Activated CD4-positive, alpha-beta T cell treated with anti-CD3 and anti-CD28 coated beads, Interleukin-2, amount 10 ng/mL, durations not matched to agents 7 days and 5 days (primary cell): ENCODE measurements at regions not wholly inside any gene's neighbourhood (a gene's known extent, or its start where the extent isn't known, plus 50 kb on each side); places are given as distances from the start of the nearest gene placed in this dataset.

Source experiments
- CTCF ChIA-PET: fragments of 350-600 bp; sonication (Branson Sonifier 250); formaldehyde crosslinking; loops from one replicate; lab custom pipeline; 2021; ENCODE audit warnings: antibody characterized with exemption; lab: Charles Lee
- POLR2A ChIA-PET: fragments of 350-600 bp; sonication (Branson Sonifier 250); formaldehyde crosslinking; loops from one replicate; lab custom pipeline; 2021; ENCODE audit warnings: antibody characterized with exemption; lab: Charles Lee
- DNase-seq: peaks from one replicate; pipeline ENCODE4 v3.0.0-alpha.2; 2020
- H3K27ac Mint-ChIP-seq: one replicate; pipeline ENCODE4 v1.8.0; 2021; ENCODE audit warnings: mild to moderate bottlenecking, moderate library complexity, mixed read lengths
- H3K27me3 Mint-ChIP-seq: one replicate; pipeline ENCODE4 v1.8.0; 2021; ENCODE audit warnings: mixed read lengths
- H3K36me3 Mint-ChIP-seq: one replicate; pipeline ENCODE4 v1.8.0; 2021; ENCODE audit warnings: low read depth, mixed read lengths
- H3K4me1 Mint-ChIP-seq: one replicate; pipeline ENCODE4 v1.8.0; 2021; ENCODE audit warnings: mixed read lengths
- H3K4me3 Mint-ChIP-seq: one replicate; pipeline ENCODE4 v1.8.0; 2021; ENCODE audit warnings: mild to moderate bottlenecking, moderate library complexity, mixed read lengths
- H3K9me3 Mint-ChIP-seq: one replicate; pipeline ENCODE4 v1.8.0; 2021; ENCODE audit warnings: mixed read lengths

GRCh38 chr7:156219307-156220077 lies 407.2 kb upstream of the SHH start:
- ChIA-PET CTCF (no interaction called here), POLR2A (no interaction called here)
- Mint-ChIP-seq H3K4me1 (no peaks in the 10 kb centered on the region), H3K27me3 (no peaks in the 10 kb centered on the region), H3K36me3 (no peaks in the 10 kb centered on the region), H3K4me3 (no peak overlapping the region), H3K27ac (no peak overlapping the region), H3K9me3 (no peaks in the 10 kb centered on the region)
- no peak for DNase-seq

DNA sequence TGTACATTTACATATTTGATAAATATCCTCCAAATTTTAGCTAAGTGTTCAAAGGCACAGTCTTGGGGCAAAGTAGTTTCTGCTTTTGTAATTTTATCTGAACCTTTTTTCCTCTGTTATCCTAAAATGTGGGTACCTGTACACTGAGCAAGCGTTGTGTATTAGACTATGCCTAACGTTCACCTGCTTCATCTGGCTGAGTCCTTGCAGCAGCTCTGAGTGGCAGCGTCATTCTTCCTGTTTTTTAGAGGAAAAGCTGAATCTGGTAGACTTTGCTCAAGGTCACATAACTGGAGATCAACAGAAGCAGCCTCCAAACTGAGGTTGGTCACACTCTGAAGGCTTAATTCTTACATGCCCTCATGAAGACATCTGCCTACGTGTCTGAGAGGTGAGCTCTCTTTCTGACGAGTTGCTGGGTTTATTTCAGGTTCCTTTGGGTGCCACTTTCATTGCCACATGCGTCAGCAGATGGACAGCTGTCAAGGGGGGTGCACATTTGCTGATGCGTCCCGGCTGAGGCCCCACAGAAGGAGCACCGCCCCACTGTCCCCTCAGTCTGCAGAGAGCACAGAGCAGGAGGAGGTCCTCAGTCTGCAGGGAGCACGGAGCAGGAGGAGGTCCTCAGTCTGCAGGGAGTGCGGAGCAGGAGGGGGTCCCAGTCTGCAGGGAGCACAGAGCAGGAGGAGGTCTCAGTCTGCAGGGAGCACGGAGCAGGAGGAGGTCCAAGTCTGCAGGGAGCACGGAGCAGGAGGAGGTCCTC lies 406.5 kb upstream of the SHH start:
- Mint-ChIP-seq H3K27ac (no peak overlapping the region), H3K27me3 (no peaks in the 10 kb centered on the region), H3K4me1 (no peaks in the 10 kb centered on the region), H3K9me3 (no peaks in the 10 kb centered on the region), H3K36me3 (no peaks in the 10 kb centered on the region), H3K4me3 (no peak overlapping the region)
- CTCF ChIA-PET: no interaction called here
- POLR2A ChIA-PET: no interaction called here
- DNase-seq: no peak

DNA sequence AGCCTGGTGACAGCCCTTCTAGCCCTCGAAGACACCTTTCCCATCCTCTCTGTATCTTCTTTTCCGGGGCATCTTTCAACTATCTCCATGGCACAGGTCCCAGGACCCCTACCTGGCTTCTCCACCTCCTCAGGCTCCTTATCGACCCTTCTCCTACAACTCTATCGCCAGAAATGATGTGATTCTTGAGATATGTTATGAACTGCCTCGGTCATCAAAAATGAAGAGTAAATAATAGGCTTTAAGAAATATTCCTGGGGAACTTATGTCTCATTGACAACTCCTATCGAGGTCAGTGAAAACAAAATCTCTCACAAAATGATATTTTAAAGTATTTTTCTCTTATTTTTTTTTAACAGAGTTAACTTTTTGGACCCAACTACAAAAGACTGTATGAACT lies 405.5 kb upstream of the SHH start:
- no peaks in the 10 kb centered on the region for H3K27me3 Mint-ChIP-seq
- ChIA-PET POLR2A (no interaction called here), CTCF (no interaction called here)
- DNase-seq: no peak
- H3K4me1 Mint-ChIP-seq: no peaks in the 10 kb centered on the region
- H3K36me3 Mint-ChIP-seq: no peaks in the 10 kb centered on the region
- no peak overlapping the region for H3K27ac Mint-ChIP-seq
- no peak overlapping the region for H3K4me3 Mint-ChIP-seq
- H3K9me3 Mint-ChIP-seq: no peaks in the 10 kb centered on the region

DNA sequence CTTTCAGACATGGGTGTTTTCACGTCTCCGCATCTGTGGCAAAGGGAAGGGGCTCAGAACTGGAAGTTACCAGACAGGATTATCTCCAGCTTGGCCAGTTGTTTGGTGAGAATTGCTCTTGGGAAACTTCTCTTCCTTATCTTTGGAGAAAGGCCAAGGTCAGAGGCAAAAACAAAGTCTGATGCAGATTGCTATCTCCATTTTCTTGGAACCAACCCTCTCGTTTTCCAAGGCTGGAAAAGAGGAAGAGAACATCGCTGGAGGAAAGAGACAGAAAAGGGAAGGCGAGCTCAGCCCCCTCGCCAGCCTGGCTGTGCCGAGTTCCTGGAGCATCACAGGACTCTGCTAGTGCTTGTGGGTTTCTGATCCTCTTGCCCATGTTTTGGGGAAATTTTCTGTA lies 396.8 kb upstream of the SHH start:
- H3K27me3 Mint-ChIP-seq: no peaks in the 10 kb centered on the region
- ChIA-PET POLR2A (no interaction called here), CTCF (no interaction called here)
- no peaks in the 10 kb centered on the region for H3K36me3 Mint-ChIP-seq
- no peak overlapping the region for H3K4me3 Mint-ChIP-seq
- H3K4me1 Mint-ChIP-seq: no peaks in the 10 kb centered on the region
- H3K9me3 Mint-ChIP-seq: no peaks in the 10 kb centered on the region
- no peak overlapping the region for H3K27ac Mint-ChIP-seq
- DNase-seq: no peak

DNA sequence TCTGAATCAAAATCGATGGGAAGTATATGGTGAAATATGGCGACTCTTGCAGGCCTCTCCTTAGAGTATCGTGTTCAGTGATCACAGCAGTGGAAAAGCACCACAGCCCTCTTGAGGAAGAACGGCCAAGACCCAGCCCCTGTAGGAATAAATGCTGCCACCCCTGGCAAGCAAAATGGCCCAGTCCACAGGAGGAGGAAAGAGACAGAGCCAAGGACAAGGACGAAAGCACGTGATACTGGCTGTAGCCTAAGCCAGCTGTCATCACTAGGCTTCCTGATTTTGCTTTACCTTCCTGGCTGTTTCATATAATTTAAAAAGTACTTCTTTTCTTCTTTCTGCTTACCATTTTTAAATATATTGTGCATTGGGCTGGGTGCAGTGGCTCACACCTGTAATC lies 395.0 kb upstream of the SHH start:
- Mint-ChIP-seq H3K27ac (no peak overlapping the region), H3K4me1 (no peaks in the 10 kb centered on the region), H3K9me3 (no peaks in the 10 kb centered on the region), H3K27me3 (no peaks in the 10 kb centered on the region), H3K36me3 (no peaks in the 10 kb centered on the region), H3K4me3 (no peak overlapping the region)
- CTCF ChIA-PET: no interaction called here
- POLR2A ChIA-PET: no interaction called here
- no peak for DNase-seq

GRCh38 chr7:156206174-156206573 lies 393.9 kb upstream of the SHH start:
- CTCF ChIA-PET: no interaction called here
- Mint-ChIP-seq H3K4me3 (no peak overlapping the region), H3K36me3 (no peaks in the 10 kb centered on the region), H3K9me3 (no peaks in the 10 kb centered on the region), H3K4me1 (no peaks in the 10 kb centered on the region), H3K27ac (no peak overlapping the region), H3K27me3 (no peaks in the 10 kb centered on the region)
- no peak for DNase-seq
- POLR2A ChIA-PET: no interaction called here

GRCh38 chr7:156204820-156205219 lies 392.6 kb upstream of the SHH start:
- no peaks in the 10 kb centered on the region for H3K4me1 Mint-ChIP-seq
- no peak for DNase-seq
- no peak overlapping the region for H3K27ac Mint-ChIP-seq
- H3K9me3 Mint-ChIP-seq: no peaks in the 10 kb centered on the region
- H3K27me3 Mint-ChIP-seq: no peaks in the 10 kb centered on the region
- H3K4me3 Mint-ChIP-seq: no peak overlapping the region
- POLR2A ChIA-PET: no interaction called here
- CTCF ChIA-PET: no interaction called here
- no peaks in the 10 kb centered on the region for H3K36me3 Mint-ChIP-seq

DNA sequence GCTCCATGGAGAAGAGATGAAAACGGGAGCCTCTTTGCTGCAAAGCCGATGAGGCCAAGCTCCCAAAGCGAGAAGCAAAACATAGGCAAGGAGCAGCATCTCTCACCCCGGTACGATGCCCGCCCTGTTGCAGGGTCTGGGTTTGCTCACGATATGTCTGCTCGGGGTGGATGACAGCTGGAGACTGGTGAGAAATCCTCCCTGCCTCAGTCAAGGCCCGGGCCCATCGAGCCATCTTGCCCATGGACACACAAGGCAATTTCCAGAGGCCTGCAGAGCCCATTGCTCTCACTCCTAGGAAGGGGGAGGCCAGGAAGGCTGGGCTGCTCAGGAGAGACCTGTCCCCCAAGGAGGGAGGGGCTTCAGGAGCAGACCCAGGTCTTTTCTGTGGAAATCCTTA lies 391.7 kb upstream of the SHH start:
- Mint-ChIP-seq H3K4me1 (no peaks in the 10 kb centered on the region), H3K4me3 (no peak overlapping the region), H3K36me3 (no peaks in the 10 kb centered on the region), H3K9me3 (no peaks in the 10 kb centered on the region), H3K27me3 (no peaks in the 10 kb centered on the region), H3K27ac (no peak overlapping the region)
- ChIA-PET CTCF (no interaction called here), POLR2A (no interaction called here)
- no peak for DNase-seq

DNA sequence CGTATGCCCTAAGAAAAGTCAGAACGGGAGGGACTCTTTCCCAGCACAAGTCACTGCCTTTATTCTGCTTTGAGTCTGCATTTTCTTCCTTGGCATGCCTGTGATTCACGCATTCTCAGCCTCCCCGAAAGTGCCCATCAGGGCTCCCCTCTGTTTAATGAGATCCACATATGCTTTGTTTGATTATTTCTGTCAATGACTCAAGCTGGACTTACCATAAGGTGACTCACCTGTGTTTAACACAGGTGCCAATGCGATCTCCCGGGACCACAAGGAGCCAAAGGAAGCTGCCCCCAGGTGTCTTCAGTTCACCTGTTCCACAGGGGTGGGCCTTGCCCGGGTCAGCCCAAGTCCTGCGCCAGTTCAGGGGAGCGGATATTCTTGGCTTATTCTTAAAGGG lies 386.0 kb upstream of the SHH start:
- ChIA-PET POLR2A (no interaction called here), CTCF (no interaction called here)
- no peak overlapping the region for H3K4me3 Mint-ChIP-seq
- DNase-seq: no peak
- no peaks in the 10 kb centered on the region for H3K4me1 Mint-ChIP-seq
- H3K9me3 Mint-ChIP-seq: no peaks in the 10 kb centered on the region
- no peak overlapping the region for H3K27ac Mint-ChIP-seq
- H3K36me3 Mint-ChIP-seq: no peaks in the 10 kb centered on the region
- peaks cover 2% of the 10 kb centered on the region for H3K27me3 Mint-ChIP-seq

DNA sequence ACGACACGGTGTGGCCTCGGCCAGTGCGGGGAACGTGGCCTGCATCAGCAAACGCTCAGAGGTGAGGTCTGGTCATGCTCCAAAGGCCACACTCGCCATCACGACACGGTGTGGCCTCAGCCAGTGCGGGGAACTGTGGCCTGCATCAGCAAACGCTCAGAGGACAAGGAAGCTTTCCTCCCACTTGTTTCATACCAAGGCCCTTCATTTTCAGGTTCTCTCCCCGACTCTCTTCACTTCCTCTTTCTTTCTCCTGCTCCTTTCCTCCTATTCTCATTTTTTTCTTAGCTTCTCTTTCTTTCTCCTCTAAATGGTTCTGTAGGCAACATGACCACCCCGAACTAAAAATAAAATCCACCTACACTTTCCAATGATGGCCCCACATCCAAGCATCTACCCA lies 384.4 kb upstream of the SHH start:
- Mint-ChIP-seq H3K27ac (no peak overlapping the region), H3K9me3 (no peaks in the 10 kb centered on the region), H3K36me3 (no peaks in the 10 kb centered on the region), H3K27me3 (peaks cover 2% of the 10 kb centered on the region), H3K4me3 (no peak overlapping the region), H3K4me1 (no peaks in the 10 kb centered on the region)
- DNase-seq: no peak
- CTCF ChIA-PET: interaction anchor here (1.1 kb wide), 1 partner anchor 11 kb away, joined by 3 read pairs; no protein-coding TSS in a partner anchor
- POLR2A ChIA-PET: interaction anchor here (0.7 kb wide), 1 partner anchor 128 kb away, joined by 3 read pairs; no protein-coding TSS in a partner anchor

DNA sequence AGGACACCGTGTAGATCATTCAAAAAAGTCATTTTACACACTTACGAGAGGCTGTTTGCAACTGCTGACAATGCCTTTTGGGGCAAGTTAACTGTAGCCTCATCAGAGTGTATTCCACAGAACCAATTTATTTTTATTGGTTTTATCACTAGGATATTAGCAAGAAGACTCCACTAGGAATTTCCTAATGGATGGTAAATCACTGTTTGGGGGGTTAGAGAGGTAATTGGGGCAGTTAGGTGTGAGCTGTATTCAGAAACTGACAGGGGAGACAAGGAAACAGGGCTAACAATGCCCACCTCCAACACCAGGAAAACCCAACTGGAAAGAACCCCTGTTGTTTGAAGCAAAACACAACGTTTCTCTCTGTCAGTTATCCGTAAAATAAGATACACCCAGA lies 383.0 kb upstream of the SHH start:
- CTCF ChIA-PET: no interaction called here
- Mint-ChIP-seq H3K4me3 (no peak overlapping the region), H3K9me3 (no peaks in the 10 kb centered on the region), H3K36me3 (no peaks in the 10 kb centered on the region), H3K4me1 (no peaks in the 10 kb centered on the region), H3K27ac (no peak overlapping the region), H3K27me3 (peaks cover 2% of the 10 kb centered on the region)
- DNase-seq: no peak
- POLR2A ChIA-PET: no interaction called here

- ChIA-PET CTCF (no interaction called here), POLR2A (no interaction called here)
- Mint-ChIP-seq H3K9me3 (no peaks in the 10 kb centered on the region), H3K27me3 (peaks cover 2% of the 10 kb centered on the region), H3K4me1 (no peaks in the 10 kb centered on the region), H3K27ac (no peak overlapping the region), H3K36me3 (no peaks in the 10 kb centered on the region), H3K4me3 (no peak overlapping the region)
- DNase-seq: no peak
Observed at GRCh38 chr7:156194813-156195212, 382.6 kb upstream of the SHH start.

GRCh38 chr7:156192921-156193320 lies 380.7 kb upstream of the SHH start:
- no peaks in the 10 kb centered on the region for H3K9me3 Mint-ChIP-seq
- ChIA-PET POLR2A (no interaction called here), CTCF (interaction anchor here (0.5 kb wide), 1 partner anchor 1697 kb away, joined by 4 read pairs; no protein-coding TSS in a partner anchor)

More at GRCh38 chr7:156192921-156193320, 380.7 kb upstream of the SHH start:
- Mint-ChIP-seq H3K36me3 (no peaks in the 10 kb centered on the region), H3K4me3 (no peak overlapping the region), H3K27ac (no peak overlapping the region), H3K4me1 (no peaks in the 10 kb centered on the region), H3K27me3 (peaks cover 2% of the 10 kb centered on the region)
- no peak for DNase-seq
